GM12878 (cell line): ENCODE measurements at regions not wholly inside any gene's neighbourhood (a gene's known extent, or its start where the extent isn't known, plus 50 kb on each side); places are given as distances from the start of the nearest gene placed in this dataset.

Experiments
- EZH2 ChIP-seq: IDR thresholded peaks from 2 replicates; pipeline ENCODE4 v1.6.1; 2012; ENCODE audit warnings: low read depth, mild to moderate bottlenecking, control low read depth, inconsistent platforms, low read length, borderline replicate concordance; ENCODE audit not compliant: control insufficient read depth
- IRF4 ChIP-seq: IDR thresholded peaks from 2 replicates; pipeline ENCODE4 v1.6.1; 2011; ENCODE audit warnings: low read depth, low read length
- KLF5 ChIP-seq: fragments of 450-650 bp; IDR thresholded peaks from 2 replicates; pipeline ENCODE4 v1.6.1; 2014; ENCODE audit warnings: mild to moderate bottlenecking; ENCODE audit not compliant: partially characterized antibody
- MYC ChIP-seq: IDR thresholded peaks from 2 replicates; pipeline ENCODE4 v1.6.1; 2011; ENCODE audit warnings: mild to moderate bottlenecking, low read length, moderate library complexity, inconsistent platforms; ENCODE audit not compliant: insufficient read depth, insufficient replicate concordance, insufficient read length, severe bottlenecking
- PML ChIP-seq: IDR thresholded peaks from 2 replicates; pipeline ENCODE4 v1.6.1; 2012; ENCODE audit warnings: low read length, inconsistent platforms
- RAD21 ChIP-seq: IDR thresholded peaks from 2 replicates; pipeline ENCODE4 v1.6.1; 2011; ENCODE audit warnings: mild to moderate bottlenecking, low read depth, low read length, moderate library complexity; ENCODE audit not compliant: insufficient read depth
- SMARCA5 ChIP-seq: fragments of 450-650 bp; IDR thresholded peaks from 2 replicates; pipeline ENCODE4 v1.6.1; 2017; ENCODE audit warnings: mild to moderate bottlenecking

DNA sequence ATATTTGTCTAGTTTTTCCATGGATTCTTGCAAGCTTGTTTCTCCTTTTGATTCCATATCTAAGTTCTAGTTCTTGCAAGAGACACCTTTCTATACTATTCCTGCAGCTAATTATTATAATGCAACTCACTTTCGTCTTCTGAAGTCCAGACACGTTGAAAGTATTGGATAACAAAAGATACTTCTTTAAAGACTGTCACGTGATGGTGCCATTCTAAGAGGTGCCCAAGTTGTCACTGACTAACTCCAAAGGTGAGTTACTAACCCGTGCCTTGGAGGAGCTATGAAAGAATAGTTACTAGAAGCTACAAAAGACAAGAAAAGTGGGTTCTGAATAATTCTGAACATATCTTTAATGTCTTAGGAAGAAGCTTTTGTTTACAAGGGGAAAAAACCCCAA is 322.6 kb downstream of the HDGFL1 start:
- TF ChIP-seq EZH2 (no peak), PML (no peak), IRF4 (no peak), RAD21 (no peak), MYC (no peak), SMARCA5 (no peak), KLF5 (no peak)
